Bronchial epithelial cell (primary cell): ENCODE measurements at regions not wholly inside any gene's neighbourhood (a gene's known extent, or its start where the extent isn't known, plus 50 kb on each side); places are given as distances from the start of the nearest gene placed in this dataset.
A peak's percentile ranks its signal among the peaks of the same experiment; 100 is the strongest.

Experiments
- DNase-seq: peaks from one replicate; pipeline ENCODE4 v3.0.0-alpha.2; 2010; ENCODE audit warnings: low read depth
- FAIRE-seq: peaks from 2 replicates; lab custom pipeline; 2011; peaks lifted over from hg19 to GRCh38; lab: Jason Lieb, UNC
- H3K27me3 ChIP-seq: 2 replicates; pipeline ENCODE4 v1.5.1; 2011; ENCODE audit warnings: low read length; ENCODE audit not compliant: control insufficient read depth, insufficient read depth
- H3K36me3 ChIP-seq: 2 replicates; pipeline ENCODE4 v1.5.1; 2011; ENCODE audit warnings: low read length; ENCODE audit not compliant: control insufficient read depth, insufficient read depth
- H3K4me3 ChIP-seq: 2 replicates; pipeline ENCODE4 v1.5.1; 2011; ENCODE audit warnings: mild to moderate bottlenecking, low read depth, low read length, control low read depth
- CTCF ChIP-seq: IDR thresholded peaks from 2 replicates; pipeline ENCODE4 v1.5.1; 2011; ENCODE audit warnings: mild to moderate bottlenecking, moderate library complexity, low read length, control low read depth, inconsistent platforms; ENCODE audit not compliant: insufficient read depth, severe bottlenecking

GRCh38 chr7:15889507-15889906 lies 203.0 kb upstream of the MEOX2 start:
- Histone ChIP-seq H3K36me3 (no peaks in the 10 kb centered on the region), H3K27me3 (no peaks in the 10 kb centered on the region), H3K4me3 (no peak overlapping the region)
- FAIRE-seq, result no peak
- peak; percentile 3 for DNase-seq
- peak; percentile 31 for TF ChIP-seq CTCF

- Histone ChIP-seq H3K4me3 (no peak overlapping the region), H3K27me3 (no peaks in the 10 kb centered on the region), H3K36me3 (no peaks in the 10 kb centered on the region)
- no peak for DNase-seq
- FAIRE-seq, result peak; percentile 55
- TF ChIP-seq CTCF, result no peak
Observed at GRCh38 chr7:15888090-15888489, 201.6 kb upstream of the MEOX2 start.

DNA sequence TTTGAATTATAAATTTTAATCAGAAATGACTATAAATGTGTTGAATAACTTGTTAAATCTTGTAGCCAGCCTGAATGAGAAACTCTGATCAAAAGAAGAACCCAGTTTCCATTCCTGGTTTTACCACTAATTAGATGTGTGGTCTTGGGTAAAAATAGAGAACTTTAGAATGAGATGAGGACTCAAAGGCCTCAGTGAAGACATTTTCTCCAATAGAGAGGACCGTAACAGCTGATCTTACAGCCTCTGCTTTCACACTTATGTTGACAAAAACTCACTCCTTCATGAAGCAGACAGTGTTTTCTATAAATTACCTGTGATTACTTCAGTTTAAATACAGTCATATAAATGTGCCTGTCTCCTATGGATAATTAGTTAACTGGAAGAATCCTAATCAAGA lies 200.1 kb upstream of the MEOX2 start:
- Histone ChIP-seq H3K27me3 (no peaks in the 10 kb centered on the region), H3K36me3 (no peaks in the 10 kb centered on the region), H3K4me3 (no peak overlapping the region)
- FAIRE-seq (no peak), DNase-seq (no peak)
- no peak for TF ChIP-seq CTCF

DNA sequence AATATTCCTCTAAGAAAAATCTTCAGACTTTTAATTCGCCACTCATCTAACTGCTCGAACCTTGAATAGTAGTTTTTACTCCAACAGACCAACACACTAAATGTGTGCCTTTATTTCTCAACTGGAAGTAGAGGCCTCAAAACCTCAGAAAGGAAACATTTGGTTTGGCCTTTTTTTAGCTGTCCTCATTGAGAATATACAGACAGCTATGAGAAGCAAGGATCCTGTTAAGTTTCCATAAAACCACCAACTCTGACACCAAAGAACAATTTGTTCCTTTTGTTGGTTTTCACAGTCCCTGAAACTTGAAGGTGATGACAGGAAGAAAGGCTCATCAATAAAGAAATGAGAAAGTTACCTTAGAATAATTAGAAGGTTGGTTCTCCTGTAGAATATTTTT lies 199.2 kb upstream of the MEOX2 start:
- no peaks in the 10 kb centered on the region for H3K36me3 ChIP-seq
- no peak overlapping the region for H3K4me3 ChIP-seq
- no peak for DNase-seq
- no peaks in the 10 kb centered on the region for H3K27me3 ChIP-seq
- FAIRE-seq, result no peak
- TF ChIP-seq CTCF, result no peak

GRCh38 chr7:15874774-15875173 lies 188.3 kb upstream of the MEOX2 start:
- H3K27me3 ChIP-seq, result no peaks in the 10 kb centered on the region
- TF ChIP-seq CTCF, result no peak
- FAIRE-seq, result no peak

GRCh38 chr7:15870347-15870746 lies 183.9 kb upstream of the MEOX2 start:
- DNase-seq (no peak), FAIRE-seq (no peak)
- no peak overlapping the region for H3K4me3 ChIP-seq
- no peaks in the 10 kb centered on the region for H3K36me3 ChIP-seq
- TF ChIP-seq CTCF, result no peak
- H3K27me3 ChIP-seq, result no peaks in the 10 kb centered on the region

More at GRCh38 chr7:15874774-15875173, 188.3 kb upstream of the MEOX2 start:
- no peak overlapping the region for H3K4me3 ChIP-seq
- DNase-seq, result no peak
- no peaks in the 10 kb centered on the region for H3K36me3 ChIP-seq
